CD8-positive, alpha-beta memory T cell (primary cell): ENCODE measurements at regions not wholly inside any gene's neighbourhood (a gene's known extent, or its start where the extent isn't known, plus 50 kb on each side); places are given as distances from the start of the nearest gene placed in this dataset.
"Not testable (repeated sequence)": the region's sequence is repeated elsewhere in the genome, so short reads cannot be mapped to it uniquely, and the experiment has no call there.

Experiments
- CTCF ChIA-PET: fragments of 350-600 bp; sonication (Branson Sonifier 250); formaldehyde crosslinking; loops from one replicate; lab custom pipeline; 2021; ENCODE audit warnings: antibody characterized with exemption; lab: Charles Lee
- POLR2A ChIA-PET: fragments of 350-600 bp; sonication (Branson Sonifier 250); formaldehyde crosslinking; loops from one replicate; lab custom pipeline; 2021; ENCODE audit warnings: antibody characterized with exemption; lab: Charles Lee
- DNase-seq, 5 donors: peaks; one replicate each; pipeline versions ENCODE4 v3.0.0 to v3.0.0-alpha.2; 2020 to 2022; ENCODE audit warnings: mixed read lengths in 1 of 5
- H3K27ac ChIP-seq: one replicate; pipeline ENCODE4 v1.7.0; 2013; ENCODE audit warnings: low read depth, mild to moderate bottlenecking, low read length, moderate library complexity
- H3K27me3 ChIP-seq: 2 replicates; pipeline ENCODE4 v1.7.0; 2013; ENCODE audit warnings: low read length, mild to moderate bottlenecking; ENCODE audit not compliant: insufficient read depth, poor library complexity, severe bottlenecking
- H3K36me3 ChIP-seq: 2 replicates; pipeline ENCODE4 v1.7.0; 2013; ENCODE audit warnings: mild to moderate bottlenecking, low read length, moderate library complexity; ENCODE audit not compliant: insufficient read depth
- H3K4me1 ChIP-seq: 2 replicates; pipeline ENCODE4 v1.7.0; 2013; ENCODE audit warnings: mild to moderate bottlenecking, low read length, moderate library complexity; ENCODE audit not compliant: insufficient read depth
- H3K4me3 ChIP-seq: 2 replicates; pipeline ENCODE4 v1.7.0; 2013; ENCODE audit warnings: mild to moderate bottlenecking, low read length
- H3K9me3 ChIP-seq: 2 replicates; pipeline ENCODE4 v1.7.0; 2013; ENCODE audit warnings: mild to moderate bottlenecking, low read length
- H3K27ac Mint-ChIP-seq, 8 donors: one replicate each; pipeline ENCODE4 v1.8.0; 2020 to 2021; ENCODE audit warnings: mixed read lengths in 8 of 8, mild to moderate bottlenecking in 6 of 8, inconsistent platforms in 3 of 8, moderate library complexity in 3 of 8
- H3K27me3 Mint-ChIP-seq, 2 donors: one replicate each; pipeline ENCODE4 v1.8.0; 2020 to 2021; ENCODE audit warnings: mixed read lengths in 2 of 2, mild to moderate bottlenecking in 1 of 2, moderate library complexity in 1 of 2
- H3K36me3 Mint-ChIP-seq, 3 donors: one replicate each; pipeline ENCODE4 v1.8.0; 2020 to 2021; ENCODE audit warnings: mixed read lengths in 3 of 3, inconsistent platforms in 1 of 3, mild to moderate bottlenecking in 1 of 3
- H3K4me1 Mint-ChIP-seq, 3 donors: one replicate each; pipeline ENCODE4 v1.8.0; 2020 to 2021; ENCODE audit warnings: mixed read lengths in 3 of 3, inconsistent platforms in 1 of 3, mild to moderate bottlenecking in 1 of 3
- H3K4me3 Mint-ChIP-seq, 7 donors: one replicate each; pipeline ENCODE4 v1.8.0; 2020 to 2021; ENCODE audit warnings: mixed read lengths in 7 of 7, mild to moderate bottlenecking in 6 of 7, moderate library complexity in 4 of 7, inconsistent platforms in 2 of 7
- H3K9me3 Mint-ChIP-seq, 5 donors: one replicate each; pipeline ENCODE4 v1.8.0; 2020 to 2022; ENCODE audit warnings: mixed read lengths in 5 of 5, mild to moderate bottlenecking in 3 of 5, moderate library complexity in 2 of 5, inconsistent platforms in 1 of 5

- H3K9me3 Mint-ChIP-seq = peaks cover 0 to 11% (median 8%) of the 10 kb centered on the region in 5 donors
- H3K9me3 ChIP-seq = no peaks in the 10 kb centered on the region
- no peaks in the 10 kb centered on the region for H3K27me3 Mint-ChIP-seq
- H3K4me3 Mint-ChIP-seq = peak overlapping the region in 6 of 7 donors; percentile 7 to 60 (median 34)
- no peak overlapping the region for H3K4me3 ChIP-seq
- peaks cover 0 to 14% (median 3%) of the 10 kb centered on the region in 3 donors for H3K36me3 Mint-ChIP-seq
- H3K4me1 ChIP-seq = peaks cover 54% of the 10 kb centered on the region
- no peaks in the 10 kb centered on the region for H3K27me3 ChIP-seq
- CTCF ChIA-PET = interaction anchor here (1.3 to 2.5 kb wide), 4 partner anchors 11 to 127 kb away, joined by 3 to 7 read pairs (median 4); no protein-coding TSS in a partner anchor
- H3K27ac Mint-ChIP-seq = peak overlapping the region; percentile 12 to 88 (median 58)
- DNase-seq = peak in 3 of 5 donors; percentile 4 to 51 (median 10)
- POLR2A ChIA-PET = interaction anchor here (0.8 kb wide), 1 partner anchor 21 kb away, joined by 3 read pairs; no protein-coding TSS in a partner anchor
- no peak overlapping the region for H3K27ac ChIP-seq
- no peaks in the 10 kb centered on the region for H3K36me3 ChIP-seq
- H3K4me1 Mint-ChIP-seq = peaks cover 63 to 77% (median 67%) of the 10 kb centered on the region in 3 donors
Observed at GRCh38 chr1:168469690-168470089, 74.1 kb downstream of the XCL2 start.

GRCh38 chr1:168468822-168469221 is 75.0 kb downstream of the XCL2 start:
- Histone ChIP-seq H3K9me3 (no peaks in the 10 kb centered on the region), H3K4me3 (no peak overlapping the region), H3K27me3 (no peaks in the 10 kb centered on the region), H3K4me1 (peaks cover 54% of the 10 kb centered on the region), H3K36me3 (no peaks in the 10 kb centered on the region), H3K27ac (no peak overlapping the region)
- H3K27ac Mint-ChIP-seq = peak overlapping the region; percentile 43 to 93 (median 78)
- ChIA-PET CTCF (interaction anchor here (1.3 to 2.5 kb wide), 5 partner anchors 12 to 126 kb away, joined by 3 to 7 read pairs (median 4); no protein-coding TSS in a partner anchor), POLR2A (interaction anchor here (0.6 to 0.9 kb wide), 2 partner anchors 68 to 69 kb away, joined by 3 read pairs; no protein-coding TSS in a partner anchor)
- H3K36me3 Mint-ChIP-seq = peaks cover 0 to 15% (median 2%) of the 10 kb centered on the region in 3 donors
- H3K4me1 Mint-ChIP-seq = peaks cover 67 to 78% (median 67%) of the 10 kb centered on the region in 3 donors
- H3K27me3 Mint-ChIP-seq = no peaks in the 10 kb centered on the region
- peak overlapping the region; percentile 4 to 66 (median 60) for H3K4me3 Mint-ChIP-seq
- H3K9me3 Mint-ChIP-seq = peaks cover 0 to 8% (median 7%) of the 10 kb centered on the region in 5 donors
- DNase-seq = no peak

- Histone ChIP-seq H3K36me3 (no peaks in the 10 kb centered on the region), H3K27ac (no peak overlapping the region), H3K4me3 (peak overlapping the region; percentile 34), H3K4me1 (peaks cover 54% of the 10 kb centered on the region), H3K9me3 (no peaks in the 10 kb centered on the region), H3K27me3 (no peaks in the 10 kb centered on the region)
- Mint-ChIP-seq H3K9me3 (peaks cover 0 to 2% (median 1%) of the 10 kb centered on the region in 5 donors), H3K27me3 (no peaks in the 10 kb centered on the region), H3K36me3 (peaks cover 0 to 15% (median 0%) of the 10 kb centered on the region in 3 donors), H3K4me1 (peaks cover 63 to 72% (median 69%) of the 10 kb centered on the region in 3 donors), H3K27ac (peak overlapping the region; percentile 55 to 93 (median 81)), H3K4me3 (peak overlapping the region; percentile 47 to 78 (median 61))
- no peak for DNase-seq
- ChIA-PET POLR2A (interaction anchor here (0.6 kb wide), 1 partner anchor 70 kb away, joined by 3 read pairs; no protein-coding TSS in a partner anchor), CTCF (interaction anchor here (1.1 to 2.5 kb wide), 4 partner anchors 24 to 126 kb away, joined by 3 to 7 read pairs (median 5); no protein-coding TSS in a partner anchor)
Observed at GRCh38 chr1:168468042-168468809, 75.6 kb downstream of the XCL2 start.

- Mint-ChIP-seq H3K4me1 (peaks cover 63 to 71% (median 69%) of the 10 kb centered on the region in 3 donors), H3K27me3 (no peaks in the 10 kb centered on the region), H3K36me3 (peaks cover 0 to 12% (median 0%) of the 10 kb centered on the region in 3 donors), H3K27ac (peak overlapping the region; percentile 32 to 97 (median 80)), H3K4me3 (peak overlapping the region; percentile 50 to 78 (median 65)), H3K9me3 (no peaks in the 10 kb centered on the region)
- CTCF ChIA-PET = interaction anchor here (0.8 to 2.2 kb wide), 3 partner anchors 13 to 125 kb away, joined by 3 to 6 read pairs (median 3); no protein-coding TSS in a partner anchor
- Histone ChIP-seq H3K27ac (no peak overlapping the region), H3K27me3 (no peaks in the 10 kb centered on the region), H3K4me3 (peak overlapping the region; percentile 34), H3K9me3 (no peaks in the 10 kb centered on the region), H3K36me3 (no peaks in the 10 kb centered on the region), H3K4me1 (peaks cover 54% of the 10 kb centered on the region)
- POLR2A ChIA-PET = interaction anchor here (1.6 kb wide), 1 partner anchor 28 kb away, joined by 3 read pairs; no protein-coding TSS in a partner anchor
- no peak for DNase-seq
Observed at GRCh38 chr1:168467452-168467851, 76.3 kb downstream of the XCL2 start.

GRCh38 chr1:168466714-168467131 is 77.1 kb downstream of the XCL2 start:
- DNase-seq = no peak
- POLR2A ChIA-PET = interaction anchor here (1.0 to 1.6 kb wide), 2 partner anchors 21 to 27 kb away, joined by 3 read pairs; no protein-coding TSS in a partner anchor
- no peaks in the 10 kb centered on the region for H3K27me3 Mint-ChIP-seq
- Histone ChIP-seq H3K27ac (no peak overlapping the region), H3K9me3 (peaks cover under 1% of the 10 kb centered on the region), H3K27me3 (no peaks in the 10 kb centered on the region), H3K4me1 (peaks cover 54% of the 10 kb centered on the region), H3K36me3 (no peaks in the 10 kb centered on the region), H3K4me3 (no peak overlapping the region)
- CTCF ChIA-PET = interaction anchor here (0.8 to 2.2 kb wide), 2 partner anchors 12 to 27 kb away, joined by 3 to 6 read pairs; no protein-coding TSS in a partner anchor
- H3K36me3 Mint-ChIP-seq = peaks cover 0 to 17% (median under 1%) of the 10 kb centered on the region in 3 donors
- peak overlapping the region; percentile 55 to 97 (median 76) for H3K27ac Mint-ChIP-seq
- peak overlapping the region in 6 of 7 donors; percentile 53 to 78 (median 66) for H3K4me3 Mint-ChIP-seq
- H3K4me1 Mint-ChIP-seq = peaks cover 65 to 69% (median 68%) of the 10 kb centered on the region in 3 donors
- H3K9me3 Mint-ChIP-seq = peaks cover 0 to 4% (median under 1%) of the 10 kb centered on the region in 5 donors

GRCh38 chr1:168466092-168466713 is 77.6 kb downstream of the XCL2 start:
- no peak overlapping the region for H3K27ac ChIP-seq
- H3K27ac Mint-ChIP-seq = peak overlapping the region; percentile 55 to 97 (median 76)
- H3K36me3 ChIP-seq = no peaks in the 10 kb centered on the region
- H3K36me3 Mint-ChIP-seq = peaks cover 1 to 22% (median 4%) of the 10 kb centered on the region in 3 donors
- DNase-seq = peak in 2 of 5 donors; percentile 27 to 48
- no peaks in the 10 kb centered on the region for H3K27me3 ChIP-seq
- H3K4me3 ChIP-seq = no peak overlapping the region
- peak overlapping the region in 6 of 7 donors; percentile 13 to 78 (median 64) for H3K4me3 Mint-ChIP-seq
- H3K9me3 ChIP-seq = peaks cover 6% of the 10 kb centered on the region
- H3K4me1 Mint-ChIP-seq = peaks cover 64 to 68% (median 67%) of the 10 kb centered on the region in 3 donors
- CTCF ChIA-PET = interaction anchor here (1.7 kb wide), 1 partner anchor 44 kb away, joined by 3 read pairs; no protein-coding TSS in a partner anchor
- POLR2A ChIA-PET = interaction anchor here (1.0 to 1.6 kb wide), 2 partner anchors 21 to 26 kb away, joined by 3 read pairs; no protein-coding TSS in a partner anchor
- peaks cover 54% of the 10 kb centered on the region for H3K4me1 ChIP-seq
- H3K9me3 Mint-ChIP-seq = peaks cover 0 to 9% (median 6%) of the 10 kb centered on the region in 5 donors
- H3K27me3 Mint-ChIP-seq = no peaks in the 10 kb centered on the region

- H3K4me3 Mint-ChIP-seq, DNase-seq, H3K27me3 ChIP-seq, H3K27ac ChIP-seq, H3K4me1 ChIP-seq, H3K4me3 ChIP-seq, H3K9me3 ChIP-seq, H3K27ac Mint-ChIP-seq, H3K36me3 ChIP-seq, POLR2A ChIA-PET, CTCF ChIA-PET, H3K27me3 Mint-ChIP-seq: not testable (repeated sequence)
- Mint-ChIP-seq H3K9me3 (peaks cover 7 to 26% (median 16%) of the 10 kb centered on the region in 5 donors), H3K36me3 (peaks cover 1 to 46% (median 5%) of the 10 kb centered on the region in 3 donors), H3K4me1 (peaks cover 35 to 43% (median 36%) of the 10 kb centered on the region in 3 donors)
Observed at GRCh38 chr1:168461108-168461507, 82.7 kb downstream of the XCL2 start.
